K562 (cell line): ENCODE measurements at regions not wholly inside any gene's neighbourhood (a gene's known extent, or its start where the extent isn't known, plus 50 kb on each side); places are given as distances from the start of the nearest gene placed in this dataset.

ENCODE experiments used
- ATF6 ChIP-seq: sonication (generic); formaldehyde crosslinking; IDR thresholded peaks from 2 replicates; pipeline ENCODE4 v1.4.0; 2020; ENCODE audit warnings: mild to moderate bottlenecking, missing genetic modification reagents
- ATF7 ChIP-seq: fragments of 450-650 bp; IDR thresholded peaks from 2 replicates; pipeline ENCODE4 v1.7.1; 2014; ENCODE audit warnings: mild to moderate bottlenecking, moderate library complexity
- CREM ChIP-seq: IDR thresholded peaks from 2 replicates; pipeline ENCODE4 v1.6.1; 2014; ENCODE audit warnings: antibody characterized with exemption, low read depth
- EHMT2 ChIP-seq: fragments of 450-650 bp; IDR thresholded peaks from 2 replicates; pipeline ENCODE4 v1.6.1; 2018; ENCODE audit warnings: antibody characterized with exemption
- ELF4 ChIP-seq: fragments of 450-650 bp; formaldehyde crosslinking; IDR thresholded peaks from 2 replicates; pipeline ENCODE4 v1.4.0; 2022; ENCODE audit warnings: missing genetic modification characterization
- NFATC3 ChIP-seq: fragments of 450-650 bp; IDR thresholded peaks from 2 replicates; pipeline ENCODE4 v1.6.1; 2017; ENCODE audit warnings: mild to moderate bottlenecking
- SIN3A ChIP-seq, 2 experiments: fragments of 150-350 bp in 1 of 2; IDR thresholded peaks; 2 replicates each; pipeline ENCODE4 v1.6.1; 2011 to 2016; ENCODE audit warnings: borderline replicate concordance in 2 of 2, low read depth in 2 of 2, low read length in 2 of 2, mild to moderate bottlenecking in 2 of 2, moderate library complexity in 2 of 2; ENCODE audit not compliant: control insufficient read depth in 1 of 2
- SMAD4 ChIP-seq: fragments of 250-450 bp; sonication (Bioruptor Pico); conservative IDR thresholded peaks from 2 replicates; pipeline ENCODE4 v1.8.0; 2021; ENCODE audit warnings: inconsistent platforms, mild to moderate bottlenecking, moderate library complexity
- SMARCA4 ChIP-seq: fragments of 450-650 bp; IDR thresholded peaks from 2 replicates; pipeline ENCODE4 v1.6.1; 2016
- SMC3 ChIP-seq: conservative IDR thresholded peaks from 2 replicates; pipeline ENCODE4 v1.6.1; 2011; ENCODE audit warnings: low read depth, low read length, improper control_type of control experiment; ENCODE audit not compliant: insufficient read depth
- SREBF2 ChIP-seq: sonication (generic); formaldehyde crosslinking; IDR thresholded peaks from 2 replicates; pipeline ENCODE4 v1.4.0; 2020; ENCODE audit warnings: mild to moderate bottlenecking, missing genetic modification reagents
- SRSF1 ChIP-seq: fragments of 200-400 bp; formaldehyde crosslinking; IDR thresholded peaks from 2 replicates; pipeline ENCODE4 v1.6.1; 2017; ENCODE audit warnings: mild to moderate bottlenecking, low read depth, low read length, moderate library complexity
- TCF7L2 ChIP-seq: fragments of 150-350 bp; IDR thresholded peaks from 2 replicates; pipeline ENCODE4 v1.6.1; 2016; ENCODE audit warnings: low read depth, mild to moderate bottlenecking, low read length, moderate library complexity
- ZBED1 ChIP-seq: IDR thresholded peaks from 2 replicates; pipeline ENCODE4 v1.6.1; 2014
- ZC3H8 ChIP-seq: fragments of 450-650 bp; IDR thresholded peaks from 2 replicates; pipeline ENCODE4 v1.6.1; 2017
- ZFP30 ChIP-seq: fragments of 250-450 bp; sonication (Bioruptor Pico); IDR thresholded peaks from 2 replicates; pipeline ENCODE4 v1.8.0; 2022; ENCODE audit warnings: moderate library complexity, mild to moderate bottlenecking, inconsistent platforms, borderline replicate concordance
- TF ChIP-seq, protein P1 (sequence below): fragments of 450-650 bp; IDR thresholded peaks from 2 replicates; pipeline ENCODE4 v1.6.1; 2016; ENCODE audit warnings: low read depth, mild to moderate bottlenecking, moderate library complexity
- TF ChIP-seq, protein P2 (sequence below): fragments of 250-450 bp; sonication (Bioruptor Pico); IDR thresholded peaks from 2 replicates; pipeline ENCODE4 v1.4.0; 2020
- TF ChIP-seq, protein P3 (sequence below): fragments of 250-450 bp; sonication (Bioruptor Pico); IDR thresholded peaks from 2 replicates; pipeline ENCODE4 v1.8.0; 2021; ENCODE audit warnings: moderate library complexity, mild to moderate bottlenecking, inconsistent platforms

- TF ChIP-seq TCF7L2 (no peak), SIN3A (IDR thresholded peaks at IDR 0.05; ENCODE audit: borderline replicate concordance in 2 of 2, control insufficient read depth in 1 of 2, low read depth in 2 of 2, low read length in 2 of 2) (no peak), SMARCA4 (peak; percentile 37; the same call in 1 of the 2 replicates), ZC3H8 (no peak), CREM (peak; percentile 91), SRSF1 (no peak), ZFP30 (CRISPR knock-in tag) (no peak), ATF6 (CRISPR knock-in tag) (no peak), ATF7 (peak; percentile 92), ELF4 (CRISPR knock-in tag) (no peak), SREBF2 (CRISPR knock-in tag) (no peak), NFATC3 (no peak), EHMT2 (no peak), ZBED1 (no peak), SMC3 (no peak), SMAD4 (CRISPR knock-in tag) (peak; percentile 81)
- TF ChIP-seq, protein P1, sequence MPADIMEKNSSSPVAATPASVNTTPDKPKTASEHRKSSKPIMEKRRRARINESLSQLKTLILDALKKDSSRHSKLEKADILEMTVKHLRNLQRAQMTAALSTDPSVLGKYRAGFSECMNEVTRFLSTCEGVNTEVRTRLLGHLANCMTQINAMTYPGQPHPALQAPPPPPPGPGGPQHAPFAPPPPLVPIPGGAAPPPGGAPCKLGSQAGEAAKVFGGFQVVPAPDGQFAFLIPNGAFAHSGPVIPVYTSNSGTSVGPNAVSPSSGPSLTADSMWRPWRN = no peak
- TF ChIP-seq, protein P2, sequence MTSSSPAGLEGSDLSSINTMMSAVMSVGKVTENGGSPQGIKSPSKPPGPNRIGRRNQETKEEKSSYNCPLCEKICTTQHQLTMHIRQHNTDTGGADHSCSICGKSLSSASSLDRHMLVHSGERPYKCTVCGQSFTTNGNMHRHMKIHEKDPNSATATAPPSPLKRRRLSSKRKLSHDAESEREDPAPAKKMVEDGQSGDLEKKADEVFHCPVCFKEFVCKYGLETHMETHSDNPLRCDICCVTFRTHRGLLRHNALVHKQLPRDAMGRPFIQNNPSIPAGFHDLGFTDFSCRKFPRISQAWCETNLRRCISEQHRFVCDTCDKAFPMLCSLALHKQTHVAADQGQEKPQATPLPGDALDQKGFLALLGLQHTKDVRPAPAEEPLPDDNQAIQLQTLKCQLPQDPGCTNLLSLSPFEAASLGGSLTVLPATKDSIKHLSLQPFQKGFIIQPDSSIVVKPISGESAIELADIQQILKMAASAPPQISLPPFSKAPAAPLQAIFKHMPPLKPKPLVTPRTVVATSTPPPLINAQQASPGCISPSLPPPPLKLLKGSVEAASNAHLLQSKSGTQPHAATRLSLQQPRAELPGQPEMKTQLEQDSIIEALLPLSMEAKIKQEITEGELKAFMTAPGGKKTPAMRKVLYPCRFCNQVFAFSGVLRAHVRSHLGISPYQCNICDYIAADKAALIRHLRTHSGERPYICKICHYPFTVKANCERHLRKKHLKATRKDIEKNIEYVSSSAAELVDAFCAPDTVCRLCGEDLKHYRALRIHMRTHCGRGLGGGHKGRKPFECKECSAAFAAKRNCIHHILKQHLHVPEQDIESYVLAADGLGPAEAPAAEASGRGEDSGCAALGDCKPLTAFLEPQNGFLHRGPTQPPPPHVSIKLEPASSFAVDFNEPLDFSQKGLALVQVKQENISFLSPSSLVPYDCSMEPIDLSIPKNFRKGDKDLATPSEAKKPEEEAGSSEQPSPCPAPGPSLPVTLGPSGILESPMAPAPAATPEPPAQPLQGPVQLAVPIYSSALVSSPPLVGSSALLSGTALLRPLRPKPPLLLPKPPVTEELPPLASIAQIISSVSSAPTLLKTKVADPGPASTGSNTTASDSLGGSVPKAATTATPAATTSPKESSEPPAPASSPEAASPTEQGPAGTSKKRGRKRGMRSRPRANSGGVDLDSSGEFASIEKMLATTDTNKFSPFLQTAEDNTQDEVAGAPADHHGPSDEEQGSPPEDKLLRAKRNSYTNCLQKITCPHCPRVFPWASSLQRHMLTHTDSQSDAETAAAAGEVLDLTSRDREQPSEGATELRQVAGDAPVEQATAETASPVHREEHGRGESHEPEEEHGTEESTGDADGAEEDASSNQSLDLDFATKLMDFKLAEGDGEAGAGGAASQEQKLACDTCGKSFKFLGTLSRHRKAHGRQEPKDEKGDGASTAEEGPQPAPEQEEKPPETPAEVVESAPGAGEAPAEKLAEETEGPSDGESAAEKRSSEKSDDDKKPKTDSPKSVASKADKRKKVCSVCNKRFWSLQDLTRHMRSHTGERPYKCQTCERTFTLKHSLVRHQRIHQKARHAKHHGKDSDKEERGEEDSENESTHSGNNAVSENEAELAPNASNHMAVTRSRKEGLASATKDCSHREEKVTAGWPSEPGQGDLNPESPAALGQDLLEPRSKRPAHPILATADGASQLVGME (CRISPR knock-in tag) = no peak
- TF ChIP-seq, protein P3, sequence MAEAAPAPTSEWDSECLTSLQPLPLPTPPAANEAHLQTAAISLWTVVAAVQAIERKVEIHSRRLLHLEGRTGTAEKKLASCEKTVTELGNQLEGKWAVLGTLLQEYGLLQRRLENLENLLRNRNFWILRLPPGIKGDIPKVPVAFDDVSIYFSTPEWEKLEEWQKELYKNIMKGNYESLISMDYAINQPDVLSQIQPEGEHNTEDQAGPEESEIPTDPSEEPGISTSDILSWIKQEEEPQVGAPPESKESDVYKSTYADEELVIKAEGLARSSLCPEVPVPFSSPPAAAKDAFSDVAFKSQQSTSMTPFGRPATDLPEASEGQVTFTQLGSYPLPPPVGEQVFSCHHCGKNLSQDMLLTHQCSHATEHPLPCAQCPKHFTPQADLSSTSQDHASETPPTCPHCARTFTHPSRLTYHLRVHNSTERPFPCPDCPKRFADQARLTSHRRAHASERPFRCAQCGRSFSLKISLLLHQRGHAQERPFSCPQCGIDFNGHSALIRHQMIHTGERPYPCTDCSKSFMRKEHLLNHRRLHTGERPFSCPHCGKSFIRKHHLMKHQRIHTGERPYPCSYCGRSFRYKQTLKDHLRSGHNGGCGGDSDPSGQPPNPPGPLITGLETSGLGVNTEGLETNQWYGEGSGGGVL (CRISPR knock-in tag) = no peak
Measured at GRCh38 chr2:217162533-217162932, 302.7 kb upstream of the TNP1 start (continued).
